T-cell (primary cell): ENCODE measurements at regions not wholly inside any gene's neighbourhood (a gene's known extent, or its start where the extent isn't known, plus 50 kb on each side); places are given as distances from the start of the nearest gene placed in this dataset.
"Not testable (repeated sequence)": the region's sequence is repeated elsewhere in the genome, so short reads cannot be mapped to it uniquely, and the experiment has no call there.

Experiments used
- ATAC-seq, 4 experiments: fragments of 200-7000 bp in 3 of 4; fragments of 150-1000 bp in 1 of 4; cut with Tn5 transposase; replicated peaks in 1 of 4; 1 replicate in 3 of 4; 2 replicates in 1 of 4; pipeline ENCODE4 v1.10.0; 2021; ENCODE audit warnings: moderate library complexity in 3 of 4, mild to moderate bottlenecking in 2 of 4, moderate number of reproducible peaks in 1 of 4
- CTCF ChIA-PET, 2 donors: fragments of 300-600 bp; sonication (Branson Sonifier 250); formaldehyde crosslinking; loops; one replicate each; lab custom pipeline; 2022; ENCODE audit warnings: antibody characterized with exemption in 2 of 2; lab: Charles Lee
- POLR2A ChIA-PET, 2 donors: fragments of 300-600 bp; sonication (Branson Sonifier 250); formaldehyde crosslinking; loops; one replicate each; lab custom pipeline; 2022; ENCODE audit warnings: antibody characterized with exemption in 2 of 2; lab: Charles Lee
- DNase-seq, 35 experiments: peaks; one replicate each; pipeline versions ENCODE4 v3.0.0 to v3.0.0-alpha.2; 2013 to 2023
- H3K27ac ChIP-seq: one replicate; pipeline ENCODE4 v1.5.1; 2013; ENCODE audit warnings: low read length
- H3K27me3 ChIP-seq, 2 experiments: replicated peaks in 1 of 2; 1 replicate in 1 of 2; 2 replicates in 1 of 2; pipeline versions ENCODE4 v1.6.1 to v1.7.0; 2013; ENCODE audit warnings: low read length in 1 of 2, mixed read lengths in 1 of 2; ENCODE audit not compliant: control insufficient read depth in 2 of 2, insufficient read depth in 2 of 2; ENCODE audit errors: extremely low read depth in 1 of 2
- H3K36me3 ChIP-seq, 2 donors: 1 replicate in 1 of 2; 2 replicates in 1 of 2; pipeline versions ENCODE4 v1.6.1 to v1.7.0; 2013; ENCODE audit warnings: low read length in 1 of 2; ENCODE audit not compliant: control insufficient read depth in 2 of 2, insufficient read depth in 1 of 2; ENCODE audit errors: extremely low read depth in 1 of 2
- H3K4me1 ChIP-seq, 2 experiments: 1 replicate in 1 of 2; 2 replicates in 1 of 2; pipeline versions ENCODE4 v1.6.1 to v1.7.0; 2013; ENCODE audit warnings: low read length in 2 of 2, mixed read lengths in 1 of 2; ENCODE audit not compliant: insufficient read depth in 2 of 2, control insufficient read depth in 1 of 2; ENCODE audit errors: extremely low read depth in 1 of 2
- H3K4me3 ChIP-seq, 2 donors: 1 replicate in 1 of 2; 2 replicates in 1 of 2; pipeline versions ENCODE4 v1.5.1 to v1.7.0; 2013; ENCODE audit warnings: mild to moderate bottlenecking in 2 of 2, low read length in 1 of 2, moderate library complexity in 1 of 2; ENCODE audit not compliant: control insufficient read depth in 1 of 2; ENCODE audit errors: extremely low read depth in 1 of 2
- H3K9me3 ChIP-seq: 2 replicates; pipeline ENCODE4 v1.7.0; 2013
- H3K27ac Mint-ChIP-seq, 2 donors: one replicate each; pipeline ENCODE4 v1.8.0; 2020 to 2021; ENCODE audit warnings: mild to moderate bottlenecking in 2 of 2, mixed read lengths in 2 of 2
- H3K27me3 Mint-ChIP-seq, 2 donors: one replicate each; pipeline ENCODE4 v1.8.0; 2021 to 2022; ENCODE audit warnings: mixed read lengths in 2 of 2
- H3K36me3 Mint-ChIP-seq: one replicate; pipeline ENCODE4 v1.8.0; 2021; ENCODE audit warnings: mixed read lengths
- H3K4me1 Mint-ChIP-seq, 3 donors: one replicate each; pipeline ENCODE4 v1.8.0; 2020 to 2022; ENCODE audit warnings: mixed read lengths in 3 of 3, mild to moderate bottlenecking in 1 of 3
- H3K4me3 Mint-ChIP-seq, 3 donors: one replicate each; pipeline ENCODE4 v1.8.0; 2020 to 2022; ENCODE audit warnings: mild to moderate bottlenecking in 3 of 3, mixed read lengths in 3 of 3, moderate library complexity in 3 of 3
- H3K9me3 Mint-ChIP-seq, 3 donors: one replicate each; pipeline ENCODE4 v1.8.0; 2020 to 2022; ENCODE audit warnings: mixed read lengths in 3 of 3
- WGBS: methylation state at CpG from one replicate; pipeline ENCODE4 v1.1.5; 2013; ENCODE audit warnings: missing lambda C conversion rate; ENCODE audit not compliant: insufficient coverage; 5-methylcytosine and 5-hydroxymethylcytosine counted together

DNA sequence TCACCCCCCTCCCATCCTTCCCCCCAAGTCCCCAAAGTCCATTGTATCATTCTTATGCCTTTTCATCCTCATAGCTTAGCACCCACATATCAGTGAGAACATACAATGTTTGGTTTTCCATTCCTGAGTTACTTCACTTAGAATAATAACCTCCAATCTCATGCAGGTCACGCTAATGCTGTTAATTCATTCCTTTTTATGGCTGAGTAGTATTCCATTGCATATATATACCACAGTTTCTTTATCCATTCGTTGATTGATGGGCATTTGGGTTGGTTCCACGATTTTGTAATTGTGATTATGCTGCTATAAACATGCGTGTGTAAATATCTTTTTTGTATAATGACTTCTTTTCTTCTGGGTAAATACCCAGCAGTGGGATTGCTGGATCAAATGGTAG is 621.9 kb upstream of the NRP1 start:
- H3K27ac ChIP-seq, H3K27me3 Mint-ChIP-seq, H3K4me3 ChIP-seq, H3K4me3 Mint-ChIP-seq, H3K9me3 ChIP-seq, H3K36me3 Mint-ChIP-seq, POLR2A ChIA-PET, ATAC-seq, H3K27ac Mint-ChIP-seq, CTCF ChIA-PET, H3K4me1 ChIP-seq, H3K27me3 ChIP-seq, H3K36me3 ChIP-seq, H3K4me1 Mint-ChIP-seq, DNase-seq: not testable (repeated sequence)
- 83% methylated on average over 1 of the region's 4 CpGs for WGBS
- H3K9me3 Mint-ChIP-seq, result peaks cover 9 to 12% (median 10%) of the 10 kb centered on the region in 3 donors

DNA sequence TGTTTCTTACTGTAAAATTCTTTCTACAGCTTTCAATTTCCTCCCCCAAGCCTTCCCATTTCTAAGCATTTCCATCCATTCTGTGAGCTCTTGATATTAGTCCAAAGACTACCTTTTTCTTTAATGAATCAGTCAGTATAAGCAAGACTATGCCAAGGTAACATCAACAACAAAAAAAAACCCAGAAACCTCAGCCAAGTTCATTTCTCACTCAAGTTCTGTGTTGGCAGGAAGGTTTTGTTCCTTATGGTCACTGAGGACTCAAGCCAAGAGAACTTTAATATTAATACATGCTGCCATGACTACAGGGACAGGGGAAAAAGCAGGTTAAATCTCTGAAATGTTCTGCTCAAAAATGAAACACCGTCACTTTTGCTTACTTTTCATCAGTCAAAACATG is 621.2 kb upstream of the NRP1 start:
- ChIA-PET CTCF (no interaction called here), POLR2A (no interaction called here)
- H3K4me3 Mint-ChIP-seq, result no peak overlapping the region
- H3K27ac ChIP-seq, result no peak overlapping the region
- no peaks in the 10 kb centered on the region for H3K27me3 ChIP-seq
- H3K36me3 Mint-ChIP-seq, result no peaks in the 10 kb centered on the region
- no peaks in the 10 kb centered on the region for H3K9me3 ChIP-seq
- ATAC-seq (no peak), DNase-seq (no peak)
- peaks cover 0 to 7% of the 10 kb centered on the region in 2 donors for H3K27me3 Mint-ChIP-seq
- WGBS, result no CpG with 5 or more reads among the region's 1 CpG
- no peaks in the 10 kb centered on the region for H3K36me3 ChIP-seq
- H3K4me1 ChIP-seq, result no peaks in the 10 kb centered on the region
- peaks cover 9 to 12% (median 10%) of the 10 kb centered on the region in 3 donors for H3K9me3 Mint-ChIP-seq
- H3K4me1 Mint-ChIP-seq, result no peaks in the 10 kb centered on the region
- no peak overlapping the region for H3K4me3 ChIP-seq
- H3K27ac Mint-ChIP-seq, result no peak overlapping the region

DNA sequence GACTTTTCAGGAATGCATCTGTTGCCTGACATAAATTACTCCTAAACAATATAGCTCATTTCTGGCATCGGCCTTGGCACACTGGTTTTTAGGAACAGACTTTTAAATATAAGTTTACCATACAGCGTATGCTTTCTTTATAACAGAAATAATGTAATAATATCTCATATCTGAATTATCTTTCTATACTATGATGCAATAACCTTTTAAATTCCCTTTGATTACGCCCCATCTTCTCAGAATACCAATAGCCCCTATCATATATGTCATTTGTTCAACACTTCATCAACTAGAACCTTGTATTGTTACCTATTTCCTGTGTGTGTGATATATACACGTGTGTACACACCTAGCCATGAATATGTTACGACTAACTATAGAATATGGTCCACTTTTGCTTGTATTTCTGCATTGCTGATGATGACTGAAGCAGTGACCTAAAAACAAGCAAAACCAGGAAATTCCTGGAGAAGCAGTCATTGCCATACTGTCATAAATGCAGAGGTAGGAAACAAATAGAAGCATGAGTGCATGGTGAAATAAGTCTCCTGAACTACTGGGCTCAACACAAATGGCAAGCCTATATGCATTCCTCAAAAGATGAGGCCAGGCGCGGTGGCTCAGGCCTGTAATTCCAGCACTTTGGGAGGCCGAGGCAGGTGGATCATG is 618.4 kb upstream of the NRP1 start:
- ChIA-PET POLR2A (no interaction called here), CTCF (no interaction called here)
- H3K27me3 Mint-ChIP-seq, result peaks cover 0 to 3% of the 10 kb centered on the region in 2 donors
- 100% methylated on average over 1 of the region's 8 CpGs for WGBS
- Histone ChIP-seq H3K27me3 (no peaks in the 10 kb centered on the region), H3K4me1 (no peaks in the 10 kb centered on the region), H3K9me3 (no peaks in the 10 kb centered on the region), H3K4me3 (no peak overlapping the region), H3K36me3 (no peaks in the 10 kb centered on the region), H3K27ac (no peak overlapping the region)
- ATAC-seq (no peak), DNase-seq (no peak)
- H3K27ac Mint-ChIP-seq, result no peak overlapping the region
- peaks cover 9 to 12% (median 10%) of the 10 kb centered on the region in 3 donors for H3K9me3 Mint-ChIP-seq
- H3K4me1 Mint-ChIP-seq, result no peaks in the 10 kb centered on the region
- no peak overlapping the region for H3K4me3 Mint-ChIP-seq
- no peaks in the 10 kb centered on the region for H3K36me3 Mint-ChIP-seq

DNA sequence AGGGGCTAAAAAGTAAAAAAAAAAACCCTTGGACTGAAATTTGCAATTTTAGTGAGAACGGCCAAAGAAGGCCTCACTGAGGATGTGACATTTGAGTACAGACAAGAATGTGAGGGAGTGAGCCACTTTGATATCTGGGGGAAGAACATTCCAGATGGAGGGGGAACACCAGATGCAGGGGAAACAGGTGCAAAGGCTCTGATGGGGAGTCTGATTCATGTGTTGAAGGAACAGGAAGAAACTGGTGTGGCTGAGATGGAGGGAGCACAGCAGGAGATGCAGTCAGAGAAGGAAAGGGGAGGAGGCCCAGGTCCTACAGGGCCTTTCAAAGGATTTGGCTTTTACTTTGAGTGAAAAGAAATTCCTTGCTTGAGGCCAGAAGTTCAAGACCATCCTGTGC is 615.7 kb upstream of the NRP1 start:
- Histone ChIP-seq H3K36me3 (no peaks in the 10 kb centered on the region), H3K4me1 (no peaks in the 10 kb centered on the region), H3K9me3 (no peaks in the 10 kb centered on the region), H3K27ac (no peak overlapping the region), H3K27me3 (no peaks in the 10 kb centered on the region), H3K4me3 (no peak overlapping the region)
- no peak for DNase-seq
- Mint-ChIP-seq H3K27ac (no peak overlapping the region), H3K9me3 (peaks cover 0 to 4% (median 0%) of the 10 kb centered on the region in 3 donors), H3K4me1 (no peaks in the 10 kb centered on the region), H3K4me3 (no peak overlapping the region), H3K27me3 (peaks cover 3 to 4% of the 10 kb centered on the region in 2 donors), H3K36me3 (no peaks in the 10 kb centered on the region)
- 21% methylated on average over 1 of the region's 1 CpG for WGBS
- ChIA-PET CTCF (interaction anchor here in 1 of 2 donors (0.7 kb wide), 1 partner anchor 81 kb away, joined by 6 read pairs; no protein-coding TSS in a partner anchor), POLR2A (no interaction called here)
- no peak for ATAC-seq

DNA sequence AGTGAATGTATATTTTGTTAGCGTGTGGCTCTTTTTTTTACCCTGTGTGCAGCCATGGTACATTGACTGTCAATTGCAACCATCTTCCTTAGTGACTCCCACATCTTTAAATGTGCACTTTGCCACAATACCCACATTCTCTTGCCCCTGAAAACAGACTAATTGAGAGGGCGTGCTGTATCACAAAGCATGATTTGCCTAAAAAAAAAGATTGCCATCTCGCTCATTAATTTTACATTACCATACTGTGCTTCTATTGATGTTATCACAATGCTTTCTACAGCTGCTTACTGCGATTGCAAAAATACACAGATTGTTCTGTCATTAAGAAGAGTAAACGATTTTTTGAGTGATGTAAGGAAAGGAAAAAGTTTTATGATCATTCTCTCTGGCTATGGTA is 613.1 kb upstream of the NRP1 start:
- no peak overlapping the region for H3K27ac Mint-ChIP-seq
- no peak overlapping the region for H3K4me3 Mint-ChIP-seq
- Histone ChIP-seq H3K27ac (no peak overlapping the region), H3K27me3 (no peaks in the 10 kb centered on the region), H3K4me1 (no peaks in the 10 kb centered on the region), H3K36me3 (no peaks in the 10 kb centered on the region), H3K9me3 (no peaks in the 10 kb centered on the region), H3K4me3 (no peak overlapping the region)
- DNase-seq (no peak), ATAC-seq (no peak)
- H3K4me1 Mint-ChIP-seq, result no peaks in the 10 kb centered on the region
- ChIA-PET POLR2A (interaction anchor here in 1 of 2 donors (0.6 kb wide), 1 partner anchor 159 kb away, joined by 3 read pairs; no protein-coding TSS in a partner anchor), CTCF (no interaction called here)
- peaks cover 3 to 4% of the 10 kb centered on the region in 2 donors for H3K27me3 Mint-ChIP-seq
- peaks cover 0 to 4% (median 0%) of the 10 kb centered on the region in 3 donors for H3K9me3 Mint-ChIP-seq
- H3K36me3 Mint-ChIP-seq, result no peaks in the 10 kb centered on the region
- 100% methylated on average over 2 of the region's 5 CpGs for WGBS

DNA sequence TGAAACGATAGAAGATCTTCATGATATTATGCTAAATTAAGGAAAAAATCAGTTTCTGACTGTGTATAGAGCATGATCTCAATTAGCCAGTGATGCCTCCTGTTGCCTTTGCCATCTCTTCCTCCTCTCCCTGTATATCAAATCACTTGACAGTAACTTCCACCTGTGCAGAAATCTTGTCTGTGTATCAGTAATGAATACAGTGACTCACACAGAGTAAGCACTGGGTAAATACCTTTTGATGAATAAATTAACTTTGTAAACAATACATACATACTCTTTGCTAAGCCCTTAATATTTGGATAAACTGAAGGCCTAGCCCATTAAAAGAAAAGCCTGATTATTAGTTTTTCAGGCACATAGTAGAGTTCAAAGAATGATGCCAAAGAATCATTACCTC is 610.6 kb upstream of the NRP1 start:
- POLR2A ChIA-PET, result no interaction called here
- WGBS, result no CpG with 5 or more reads among the region's 1 CpG

More for the DNA sequence above, 610.6 kb upstream of the NRP1 start:
- Histone ChIP-seq H3K27me3 (no peaks in the 10 kb centered on the region), H3K27ac (no peak overlapping the region), H3K36me3 (no peaks in the 10 kb centered on the region), H3K9me3 (no peaks in the 10 kb centered on the region), H3K4me1 (no peaks in the 10 kb centered on the region), H3K4me3 (no peak overlapping the region)
- no peak overlapping the region for H3K4me3 Mint-ChIP-seq
- no peak for DNase-seq
- ATAC-seq, result no peak
- peaks cover 2 to 4% of the 10 kb centered on the region in 2 donors for H3K27me3 Mint-ChIP-seq
- H3K4me1 Mint-ChIP-seq, result no peaks in the 10 kb centered on the region
- no peaks in the 10 kb centered on the region for H3K9me3 Mint-ChIP-seq
- H3K27ac Mint-ChIP-seq, result no peak overlapping the region
- H3K36me3 Mint-ChIP-seq, result no peaks in the 10 kb centered on the region
- CTCF ChIA-PET, result no interaction called here
